IMR-90 (cell line): ENCODE measurements at regions not wholly inside any gene's neighbourhood (a gene's known extent, or its start where the extent isn't known, plus 50 kb on each side); places are given as distances from the start of the nearest gene placed in this dataset.

ENCODE experiments used
- ATAC-seq: fragments of 200-7000 bp; cut with Tn5 transposase; 2 replicates; pipeline ENCODE4 v1.9.1; 2020; ENCODE audit warnings: low read depth, mild to moderate bottlenecking, moderate library complexity
- BruUV-seq: library from RNA; stranded (reverse); fragments of 400-500 nt; replicated peaks from 2 replicates; lab custom pipeline; 2021; lab: Mats Ljungman, UMichigan
- CTCF ChIA-PET: fragments of 300-600 bp; formaldehyde crosslinking; extraction: SDS; loops from one replicate; lab custom pipeline; 2021; ENCODE audit warnings: antibody characterized with exemption; lab: Yijun Ruan, JAX
- POLR2A ChIA-PET: fragments of 300-600 bp; sonication (Branson Sonifier 250); formaldehyde crosslinking; loops from one replicate; lab custom pipeline; 2022; ENCODE audit warnings: antibody characterized with exemption; ENCODE audit not compliant: unreplicated experiment; lab: Charles Lee
- DNase-seq: peaks from one replicate; pipeline ENCODE4 v3.0.0; 2013
- H2AFZ ChIP-seq: replicated peaks from 2 replicates; pipeline ENCODE3; 2013; ENCODE audit warnings: low read length, mild to moderate bottlenecking; ENCODE audit not compliant: poor library complexity
- H2AK5ac ChIP-seq: 2 replicates; pipeline ENCODE4 v1.6.1; 2013; ENCODE audit warnings: low read depth, low read length, inconsistent platforms
- H2AK9ac ChIP-seq: replicated peaks from 2 replicates; pipeline ENCODE3; 2013; ENCODE audit warnings: mild to moderate bottlenecking, low read depth, low read length, moderate library complexity; ENCODE audit not compliant: poor library complexity
- H2BK120ac ChIP-seq: 2 replicates; pipeline ENCODE4 v1.6.1; 2013; ENCODE audit warnings: low read depth, low read length, inconsistent platforms
- H2BK15ac ChIP-seq: 3 replicates; pipeline ENCODE4 v1.6.1; 2013; ENCODE audit warnings: low read depth, low read length, inconsistent platforms
- H2BK20ac ChIP-seq: 2 replicates; pipeline ENCODE4 v1.6.1; 2013; ENCODE audit warnings: low read depth, mild to moderate bottlenecking, inconsistent platforms, low read length, moderate library complexity
- H2BK5ac ChIP-seq: 2 replicates; pipeline ENCODE4 v1.6.1; 2013; ENCODE audit warnings: mild to moderate bottlenecking, low read depth, low read length, inconsistent platforms; ENCODE audit not compliant: poor library complexity, severe bottlenecking
- H3K14ac ChIP-seq: replicated peaks from 2 replicates; pipeline ENCODE4 v1.6.1; 2013; ENCODE audit warnings: low read depth, low read length, inconsistent platforms
- H3K18ac ChIP-seq: 2 replicates; pipeline ENCODE4 v1.6.1; 2013; ENCODE audit warnings: low read depth, low read length, control low read depth
- H3K23ac ChIP-seq: 2 replicates; pipeline ENCODE4 v1.6.1; 2013; ENCODE audit warnings: low read depth, low read length, inconsistent platforms
- H3K27ac ChIP-seq: 2 replicates; pipeline ENCODE4 v1.5.1; 2013; ENCODE audit warnings: mild to moderate bottlenecking, control low read depth, low read length; ENCODE audit not compliant: insufficient read depth
- H3K27me3 ChIP-seq: 2 replicates; pipeline ENCODE4 v1.6.1; 2013; ENCODE audit warnings: low read length; ENCODE audit not compliant: control insufficient read depth, insufficient read depth
- H3K36me3 ChIP-seq: 2 replicates; pipeline ENCODE4 v1.6.1; 2013; ENCODE audit warnings: low read length, mixed read lengths; ENCODE audit not compliant: control insufficient read depth, insufficient read depth
- H3K4ac ChIP-seq: 2 replicates; pipeline ENCODE4 v1.6.1; 2013; ENCODE audit warnings: low read depth, low read length, inconsistent platforms
- H3K4me1 ChIP-seq: 2 replicates; pipeline ENCODE4 v1.6.1; 2013; ENCODE audit warnings: low read length, mixed read lengths; ENCODE audit not compliant: control insufficient read depth, insufficient read depth
- H3K4me2 ChIP-seq: 2 replicates; pipeline ENCODE4 v1.6.1; 2013; ENCODE audit warnings: low read depth, mild to moderate bottlenecking, control low read depth, low read length, moderate library complexity
- H3K4me3 ChIP-seq: 2 replicates; pipeline ENCODE4 v1.5.1; 2013; ENCODE audit warnings: low read depth, mild to moderate bottlenecking, control low read depth, low read length, moderate library complexity; ENCODE audit not compliant: insufficient read depth
- H3K56ac ChIP-seq: 2 replicates; pipeline ENCODE4 v1.6.1; 2013; ENCODE audit warnings: low read length, inconsistent platforms; ENCODE audit not compliant: insufficient read depth; ENCODE audit errors: extremely low read depth
- H3K79me1 ChIP-seq, 2 experiments: 2 replicates each; pipeline ENCODE4 v1.6.1; 2013; ENCODE audit warnings: low read length in 2 of 2, inconsistent platforms in 1 of 2, low read depth in 1 of 2
- H3K9ac ChIP-seq: 2 replicates; pipeline ENCODE4 v1.6.1; 2013; ENCODE audit warnings: low read depth, low read length, control low read depth
- H3K9me1 ChIP-seq: 2 replicates; pipeline ENCODE4 v1.6.1; 2013; ENCODE audit warnings: low read length, inconsistent platforms; ENCODE audit not compliant: insufficient read depth
- H3K9me3 ChIP-seq: 2 replicates; pipeline ENCODE4 v1.6.1; 2013; ENCODE audit warnings: low read length; ENCODE audit not compliant: control insufficient read depth, insufficient read depth
- H4K20me1 ChIP-seq: 2 replicates; pipeline ENCODE4 v1.6.1; 2013; ENCODE audit warnings: low read length, inconsistent platforms; ENCODE audit not compliant: insufficient read depth
- H4K5ac ChIP-seq: 2 replicates; pipeline ENCODE4 v1.6.1; 2013; ENCODE audit warnings: mild to moderate bottlenecking, low read depth, low read length, control low read depth
- H4K8ac ChIP-seq, 2 experiments: 2 replicates each; pipeline ENCODE4 v1.6.1; 2013; ENCODE audit warnings: low read depth in 2 of 2, low read length in 2 of 2, control low read depth in 1 of 2, inconsistent platforms in 1 of 2
- H4K91ac ChIP-seq: 2 replicates; pipeline ENCODE4 v1.6.1; 2013; ENCODE audit warnings: low read depth, low read length, inconsistent platforms; ENCODE audit not compliant: insufficient read depth
- CEBPB ChIP-seq: IDR thresholded peaks from 2 replicates; pipeline ENCODE4 v1.6.1; 2012; ENCODE audit warnings: low read depth, low read length, improper control_type of control experiment
- CHD1 ChIP-seq: IDR thresholded peaks from 2 replicates; pipeline ENCODE4 v1.6.1; 2012; ENCODE audit warnings: low read depth, low read length, improper control_type of control experiment
- CTCF ChIP-seq: conservative IDR thresholded peaks from 2 replicates; pipeline ENCODE4 v1.5.1; 2012; ENCODE audit warnings: mild to moderate bottlenecking, low read depth, low read length, improper control_type of control experiment
- ELK1 ChIP-seq: fragments of 150-350 bp; IDR thresholded peaks from 2 replicates; pipeline ENCODE4 v1.6.1; 2016; ENCODE audit warnings: low read depth, mild to moderate bottlenecking, low read length, moderate library complexity, borderline replicate concordance
- FOS ChIP-seq: fragments of 150-350 bp; IDR thresholded peaks from 2 replicates; pipeline ENCODE4 v1.6.1; 2016; ENCODE audit warnings: low read depth, low read length
- MAFK ChIP-seq: IDR thresholded peaks from 2 replicates; pipeline ENCODE4 v1.6.1; 2012; ENCODE audit warnings: low read depth, low read length, improper control_type of control experiment
- MAZ ChIP-seq: IDR thresholded peaks from 2 replicates; pipeline ENCODE4 v1.6.1; 2012; ENCODE audit warnings: low read depth, mild to moderate bottlenecking, low read length, improper control_type of control experiment, moderate library complexity, borderline replicate concordance
- MXI1 ChIP-seq: IDR thresholded peaks from 2 replicates; pipeline ENCODE4 v1.6.1; 2012; ENCODE audit warnings: low read depth, mild to moderate bottlenecking, low read length, moderate library complexity, borderline replicate concordance
- NFE2L2 ChIP-seq: fragments of 150-350 bp; IDR thresholded peaks from 2 replicates; pipeline ENCODE4 v1.6.1; 2016; ENCODE audit warnings: low read depth, mild to moderate bottlenecking, low read length
- POLR2A ChIP-seq: IDR thresholded peaks from 2 replicates; pipeline ENCODE4 v1.6.1; 2012; ENCODE audit warnings: mild to moderate bottlenecking, low read depth, low read length
- RAD21 ChIP-seq: IDR thresholded peaks from 2 replicates; pipeline ENCODE4 v1.6.1; 2012; ENCODE audit warnings: low read length, improper control_type of control experiment
- RCOR1 ChIP-seq: IDR thresholded peaks from 2 replicates; pipeline ENCODE4 v1.6.1; 2012; ENCODE audit warnings: mild to moderate bottlenecking, low read length, improper control_type of control experiment; ENCODE audit not compliant: insufficient replicate concordance
- RFX5 ChIP-seq: IDR thresholded peaks from 2 replicates; pipeline ENCODE4 v1.8.0; 2012; ENCODE audit warnings: low read depth, mild to moderate bottlenecking, low read length, moderate library complexity
- SMC3 ChIP-seq: fragments of 150-350 bp; IDR thresholded peaks from 2 replicates; pipeline ENCODE4 v1.6.1; 2016; ENCODE audit warnings: low read depth, mild to moderate bottlenecking, antibody characterized with exemption, low read length, moderate library complexity
- WGBS, 2 experiments: methylation state at CpG; one replicate each; pipeline versions ENCODE4 v1.1.5 to v1.1.7; 2013; ENCODE audit warnings: missing lambda C conversion rate in 2 of 2; ENCODE audit not compliant: insufficient read length in 1 of 2; ENCODE audit errors: extremely low coverage in 2 of 2; 5-methylcytosine and 5-hydroxymethylcytosine counted together
- dilution Hi-C: fragments of 300-500 bp; cut with HindIII; formaldehyde crosslinking; loops from one replicate; pipeline ENCODE4 v1.14.3; 2018; ENCODE audit warnings: low sequenced_read_pairs; ENCODE audit not compliant: unreplicated experiment
- in situ Hi-C: fragments of 300-500 bp; cut with MboI; formaldehyde crosslinking; loops from 3 replicates; pipeline ENCODE4 v1.14.3; 2019; ENCODE audit warnings: low sequenced_read_pairs, inconsistent platforms, mixed read lengths
- intact Hi-C: fragments of 100-400 bp; cut with micrococcal nuclease; formaldehyde crosslinking; loops from 2 replicates; pipeline ENCODE4 v1.10.0; 2022

- ChIA-PET POLR2A (no interaction called here), CTCF (no interaction called here)
- no peak overlapping the region for H3K9ac ChIP-seq
- intact Hi-C loops (no loop called here), in situ Hi-C loops (no loop called here), dilution Hi-C loops (no loop called here)
- peaks cover 6% of the 10 kb centered on the region for H3K9me3 ChIP-seq
- H3K56ac ChIP-seq: no peak overlapping the region
- no peak overlapping the region for H3K27ac ChIP-seq
- no CpG with 5 or more reads among the region's 1 CpG for WGBS, 2 experiments
- no peaks in the 10 kb centered on the region for H4K20me1 ChIP-seq
- no peaks in the 10 kb centered on the region for H3K79me1 ChIP-seq
- no peak overlapping the region for H2AK9ac ChIP-seq
- no peaks in the 10 kb centered on the region for H3K27me3 ChIP-seq
- H2BK120ac ChIP-seq: no peak overlapping the region
- DNase-seq: no peak
- H2AFZ ChIP-seq: no peak overlapping the region
- no peaks in the 10 kb centered on the region for H3K9me1 ChIP-seq
- H3K23ac ChIP-seq: no peak overlapping the region
- H3K18ac ChIP-seq: no peak overlapping the region
- no peak overlapping the region for H3K4me2 ChIP-seq
- H4K8ac ChIP-seq: no peak overlapping the region
- H2AK5ac ChIP-seq: no peak overlapping the region
- no peak for TF ChIP-seq RFX5
- TF ChIP-seq FOS: no peak
- no peak for TF ChIP-seq MAZ
- no peak for TF ChIP-seq NFE2L2
- no peak for TF ChIP-seq MAFK
- no peak for TF ChIP-seq ELK1
- no peak for TF ChIP-seq CHD1
- no peak for TF ChIP-seq CTCF
- no peak for TF ChIP-seq CEBPB
- no peak for TF ChIP-seq RAD21
- TF ChIP-seq RCOR1: no peak
- no peak for TF ChIP-seq MXI1
- no peak for TF ChIP-seq SMC3
- TF ChIP-seq POLR2A: no peak
- H3K36me3 ChIP-seq: no peaks in the 10 kb centered on the region
- BruUV-seq: no TSS peak
- no peak overlapping the region for H3K14ac ChIP-seq
- no peak overlapping the region for H2BK15ac ChIP-seq
- H3K4ac ChIP-seq: no peak overlapping the region
- H2BK20ac ChIP-seq: no peak overlapping the region
- no peak for ATAC-seq
- no peak overlapping the region for H3K4me3 ChIP-seq
- H3K4me1 ChIP-seq: no peaks in the 10 kb centered on the region
- no peak overlapping the region for H4K5ac ChIP-seq
- H2BK5ac ChIP-seq: no peak overlapping the region
- H4K91ac ChIP-seq: no peak overlapping the region
Observed at GRCh38 chr2:17000184-17000482, 334.5 kb upstream of the CYRIA start.
